Right atrium auricular region (tissue), 2 donors: ENCODE measurements at regions not wholly inside any gene's neighbourhood (a gene's known extent, or its start where the extent isn't known, plus 50 kb on each side); places are given as distances from the start of the nearest gene placed in this dataset.
A peak's percentile ranks its signal among the peaks of the same experiment; 100 is the strongest.
"Not testable (repeated sequence)": the region's sequence is repeated elsewhere in the genome, so short reads cannot be mapped to it uniquely, and the experiment has no call there.

ENCODE experiments used
- DNase-seq: peaks from one replicate; pipeline ENCODE4 v3.0.0-alpha.2; 2019; ENCODE audit warnings: low spot score
- H3K27ac ChIP-seq, 2 donors: fragments of 200-600 bp; sonication (generic); 1 replicate in 1 of 2; 2 replicates in 1 of 2; pipeline ENCODE4 v1.5.1; 2016 to 2019
- H3K27me3 ChIP-seq, 2 donors: fragments of 200-600 bp; sonication (generic); one replicate each; pipeline versions ENCODE4 v1.5.1 to v1.6.0; 2017 to 2019
- H3K36me3 ChIP-seq: fragments of 200-600 bp; sonication (generic); one replicate; pipeline ENCODE4 v1.5.1; 2016
- H3K4me1 ChIP-seq, 2 donors: fragments of 200-600 bp; sonication (generic); one replicate each; pipeline versions ENCODE4 v1.5.1 to v1.6.0; 2017 to 2019
- H3K4me3 ChIP-seq, 2 donors: fragments of 200-600 bp; sonication (generic); 1 replicate in 1 of 2; 2 replicates in 1 of 2; pipeline ENCODE4 v1.5.1; 2017 to 2019; ENCODE audit warnings: mild to moderate bottlenecking in 1 of 2, moderate library complexity in 1 of 2
- H3K9me3 ChIP-seq, 2 donors: fragments of 200-600 bp; sonication (generic); one replicate each; pipeline ENCODE4 v1.5.1; 2019
- TF ChIP-seq, protein P1 (sequence below), 2 donors: fragments of 200-600 bp; sonication (generic); IDR thresholded peaks; one replicate each; pipeline ENCODE4 v1.5.1; 2019; ENCODE audit warnings: antibody characterized with exemption in 2 of 2

DNA sequence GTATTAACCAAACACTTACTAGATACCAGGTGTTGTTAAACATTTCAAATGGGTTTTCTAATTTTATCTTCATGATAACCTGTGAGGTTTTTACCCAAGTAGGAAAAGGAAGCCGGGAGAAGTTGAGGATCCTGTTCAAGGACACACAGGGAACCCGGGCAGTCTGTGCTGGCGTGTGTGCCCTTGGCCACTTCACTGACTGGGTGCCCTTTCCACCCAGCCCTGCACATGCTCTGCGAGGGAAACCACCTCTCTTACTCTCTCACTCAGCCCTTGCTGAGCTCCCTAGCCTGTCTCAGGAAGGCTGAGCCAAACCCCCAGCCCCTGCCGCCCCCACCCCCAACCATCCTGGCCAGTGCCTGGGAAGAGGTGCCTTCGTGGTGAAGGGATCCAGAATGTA lies 51.8 kb downstream of the TEX44 start:
- no peaks in the 10 kb centered on the region for H3K27me3 ChIP-seq
- H3K4me1 ChIP-seq, result peaks cover 7 to 69% of the 10 kb centered on the region in 2 donors
- no peaks in the 10 kb centered on the region for H3K36me3 ChIP-seq
- DNase-seq, result no peak
- peak overlapping the region; percentile 97 to 98 for H3K27ac ChIP-seq
- no peaks in the 10 kb centered on the region for H3K9me3 ChIP-seq
- TF ChIP-seq, protein P1, sequence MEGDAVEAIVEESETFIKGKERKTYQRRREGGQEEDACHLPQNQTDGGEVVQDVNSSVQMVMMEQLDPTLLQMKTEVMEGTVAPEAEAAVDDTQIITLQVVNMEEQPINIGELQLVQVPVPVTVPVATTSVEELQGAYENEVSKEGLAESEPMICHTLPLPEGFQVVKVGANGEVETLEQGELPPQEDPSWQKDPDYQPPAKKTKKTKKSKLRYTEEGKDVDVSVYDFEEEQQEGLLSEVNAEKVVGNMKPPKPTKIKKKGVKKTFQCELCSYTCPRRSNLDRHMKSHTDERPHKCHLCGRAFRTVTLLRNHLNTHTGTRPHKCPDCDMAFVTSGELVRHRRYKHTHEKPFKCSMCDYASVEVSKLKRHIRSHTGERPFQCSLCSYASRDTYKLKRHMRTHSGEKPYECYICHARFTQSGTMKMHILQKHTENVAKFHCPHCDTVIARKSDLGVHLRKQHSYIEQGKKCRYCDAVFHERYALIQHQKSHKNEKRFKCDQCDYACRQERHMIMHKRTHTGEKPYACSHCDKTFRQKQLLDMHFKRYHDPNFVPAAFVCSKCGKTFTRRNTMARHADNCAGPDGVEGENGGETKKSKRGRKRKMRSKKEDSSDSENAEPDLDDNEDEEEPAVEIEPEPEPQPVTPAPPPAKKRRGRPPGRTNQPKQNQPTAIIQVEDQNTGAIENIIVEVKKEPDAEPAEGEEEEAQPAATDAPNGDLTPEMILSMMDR (IDR thresholded peaks at IDR 0.05), result no peak
- no peak overlapping the region for H3K4me3 ChIP-seq

DNA sequence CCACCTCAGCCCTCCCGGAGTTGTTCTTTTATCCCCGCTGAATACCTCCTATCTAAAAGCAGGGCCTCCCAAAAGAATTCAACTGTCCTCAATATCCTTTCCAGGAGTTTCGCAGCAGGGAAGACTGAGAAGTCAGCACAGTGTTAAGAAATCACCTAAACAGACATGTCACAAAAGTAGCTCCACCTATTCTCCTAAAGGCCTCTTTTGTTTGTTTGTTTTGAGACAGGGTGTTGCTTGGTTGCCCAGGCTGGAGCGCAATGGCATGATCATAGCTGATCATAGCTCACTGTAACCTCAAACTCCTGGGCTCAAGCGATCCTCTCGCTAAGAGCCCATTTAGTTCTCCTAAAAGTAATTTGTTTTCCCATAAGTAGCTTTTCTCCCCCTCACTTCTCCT lies 53.8 kb downstream of the TEX44 start:
- peak overlapping the region; percentile 97 to 98 for H3K27ac ChIP-seq

DNA sequence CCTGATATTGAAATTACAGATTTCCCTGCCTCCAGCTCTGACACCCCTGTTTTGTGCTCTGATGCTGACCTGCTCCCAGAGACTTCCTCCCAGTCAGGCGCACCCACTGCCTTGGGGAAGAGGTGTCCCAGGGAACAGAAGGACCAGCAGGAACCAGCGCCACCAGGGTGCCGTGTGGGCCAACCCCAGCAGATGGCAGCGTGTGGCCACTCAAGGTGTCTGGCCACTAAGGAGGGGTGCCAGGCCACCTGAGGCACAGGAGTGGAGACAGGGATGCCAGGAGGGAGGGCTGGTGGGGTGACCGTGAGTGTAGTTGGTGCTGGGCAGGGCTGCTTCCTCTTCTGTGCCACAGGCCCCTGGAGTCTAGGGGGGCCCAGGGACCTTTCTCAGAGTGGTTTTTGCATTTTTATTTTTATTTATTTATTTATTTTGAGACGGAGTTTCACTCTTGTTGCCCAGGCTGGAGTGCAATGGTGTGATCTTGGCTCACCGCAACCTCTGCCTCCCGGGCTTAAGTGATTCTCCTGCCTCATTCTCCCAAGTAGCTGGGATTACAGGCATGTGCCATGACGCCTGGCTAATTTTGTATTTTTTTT lies 56.0 kb downstream of the TEX44 start:
- no peak overlapping the region for H3K4me3 ChIP-seq
- H3K4me1 ChIP-seq, result peaks cover 5 to 33% of the 10 kb centered on the region in 2 donors
- H3K9me3 ChIP-seq, result no peaks in the 10 kb centered on the region
- no peaks in the 10 kb centered on the region for H3K36me3 ChIP-seq
- no peak for DNase-seq
- no peaks in the 10 kb centered on the region for H3K27me3 ChIP-seq
- H3K27ac ChIP-seq, result peak overlapping the region in 1 of 2 donors; percentile 97
- TF ChIP-seq, protein P1 (IDR thresholded peaks at IDR 0.05), result peak; percentile 44 to 80

More for the DNA sequence above, 53.8 kb downstream of the TEX44 start:
- Histone ChIP-seq H3K27me3 (no peaks in the 10 kb centered on the region), H3K9me3 (no peaks in the 10 kb centered on the region), H3K4me1 (peaks cover 7 to 50% of the 10 kb centered on the region in 2 donors), H3K36me3 (no peaks in the 10 kb centered on the region), H3K4me3 (no peak overlapping the region)
- TF ChIP-seq, protein P1 (IDR thresholded peaks at IDR 0.05), result no peak
- no peak for DNase-seq

DNA sequence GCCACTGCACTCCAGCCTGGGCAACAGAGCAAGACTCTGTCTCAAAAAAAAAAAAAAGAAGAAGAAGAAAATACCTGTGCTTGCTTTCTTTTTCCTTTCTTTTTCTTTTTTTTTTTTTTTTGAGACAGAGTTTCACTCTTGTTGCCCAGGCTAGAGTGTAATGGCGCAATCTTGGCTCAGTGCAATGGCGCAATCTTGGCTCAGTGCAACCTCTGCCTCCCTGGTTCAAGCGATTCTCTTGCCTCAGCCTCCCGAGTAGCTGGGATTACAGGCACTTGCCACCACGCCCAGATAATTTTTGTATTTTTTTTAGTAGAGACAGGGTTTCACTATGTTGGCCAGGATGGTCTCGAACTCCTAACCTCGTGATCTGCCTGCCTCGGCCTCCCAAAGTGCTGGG lies 56.8 kb upstream of the PTMA start:
- not testable (repeated sequence) for H3K27ac ChIP-seq, H3K4me1 ChIP-seq, H3K9me3 ChIP-seq, H3K4me3 ChIP-seq, H3K36me3 ChIP-seq, H3K27me3 ChIP-seq, DNase-seq

DNA sequence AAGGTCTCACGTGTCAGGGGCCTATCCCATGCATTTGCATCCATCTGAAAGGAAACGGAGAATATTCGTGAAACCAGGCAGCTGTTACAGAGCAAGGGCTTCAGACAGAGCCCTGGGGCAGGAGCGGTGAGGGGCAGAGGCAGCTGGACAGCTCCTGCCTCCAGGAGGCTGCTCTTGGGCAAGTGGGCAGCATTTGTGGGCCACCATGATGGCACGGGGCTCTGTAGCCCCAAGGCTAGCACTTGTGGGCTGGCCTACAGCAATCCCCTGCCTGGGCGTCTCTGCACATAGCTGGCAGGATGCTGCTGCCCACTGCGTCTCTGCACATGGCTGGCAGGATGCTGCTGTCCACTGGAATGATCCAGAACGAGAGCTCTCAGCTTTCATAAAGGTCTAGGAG lies 52.8 kb upstream of the PTMA start:
- H3K4me3 ChIP-seq, result no peak overlapping the region
- no peaks in the 10 kb centered on the region for H3K27me3 ChIP-seq
- TF ChIP-seq, protein P1 (IDR thresholded peaks at IDR 0.05), result no peak
- no peak overlapping the region for H3K27ac ChIP-seq
- H3K36me3 ChIP-seq, result no peaks in the 10 kb centered on the region
- no peaks in the 10 kb centered on the region for H3K9me3 ChIP-seq
- H3K4me1 ChIP-seq, result no peaks in the 10 kb centered on the region
- no peak for DNase-seq

DNA sequence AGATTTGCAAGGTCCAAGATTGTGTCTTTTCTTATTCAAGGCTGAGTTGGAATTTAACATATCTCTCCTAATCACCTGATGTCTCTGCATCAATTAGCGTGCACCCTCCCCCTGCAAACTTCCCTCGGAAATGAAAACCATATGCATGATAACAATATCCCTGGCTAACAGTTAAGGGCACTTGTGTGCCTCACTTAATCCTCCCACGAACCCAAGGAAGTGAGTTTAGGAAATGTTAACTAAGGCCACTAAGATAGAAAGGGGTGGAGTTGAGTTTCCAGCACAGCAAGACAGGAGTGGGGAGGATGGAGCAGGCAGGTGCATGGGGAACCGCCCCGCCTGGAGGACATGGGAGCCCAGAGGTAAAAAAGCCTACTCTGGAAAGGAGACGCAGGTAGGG lies 52.4 kb upstream of the PTMA start:
- no peak overlapping the region for H3K27ac ChIP-seq
- H3K27me3 ChIP-seq, result no peaks in the 10 kb centered on the region
- H3K9me3 ChIP-seq, result no peaks in the 10 kb centered on the region
- DNase-seq, result no peak
- H3K4me3 ChIP-seq, result no peak overlapping the region
- H3K36me3 ChIP-seq, result no peaks in the 10 kb centered on the region
- TF ChIP-seq, protein P1 (IDR thresholded peaks at IDR 0.05), result no peak
- no peaks in the 10 kb centered on the region for H3K4me1 ChIP-seq
